Endothelial cell of umbilical vein (primary cell): ENCODE measurements at regions not wholly inside any gene's neighbourhood (a gene's known extent, or its start where the extent isn't known, plus 50 kb on each side); places are given as distances from the start of the nearest gene placed in this dataset.

ENCODE experiments used
- CTCF ChIP-seq, 2 donors: IDR thresholded peaks; 1 replicate in 1 of 2; 2 replicates in 1 of 2; pipeline ENCODE4 v1.5.1; 2011; ENCODE audit warnings: low read length in 2 of 2, mild to moderate bottlenecking in 2 of 2, moderate library complexity in 2 of 2, control low read depth in 1 of 2, inconsistent platforms in 1 of 2, low read depth in 1 of 2; ENCODE audit not compliant: insufficient read depth in 1 of 2; ENCODE audit errors: extremely low read depth in 1 of 2
- EZH2 ChIP-seq: IDR thresholded peaks from 2 replicates; pipeline ENCODE4 v1.6.1; 2012; ENCODE audit warnings: borderline replicate concordance, low read depth, mild to moderate bottlenecking, moderate library complexity, low read length, inconsistent platforms; ENCODE audit not compliant: severe bottlenecking
- GATA2 ChIP-seq: IDR thresholded peaks from 2 replicates; pipeline ENCODE4 v1.7.0; 2011; ENCODE audit warnings: low read depth, mild to moderate bottlenecking, moderate library complexity, mixed read lengths, low read length; ENCODE audit not compliant: insufficient read length, insufficient read depth
- POLR2A ChIP-seq: IDR thresholded peaks from 2 replicates; pipeline ENCODE4 v1.6.1; 2012; ENCODE audit warnings: low read depth, mild to moderate bottlenecking, control low read depth, low read length
- POLR2AphosphoS5 ChIP-seq: IDR thresholded peaks from 2 replicates; pipeline ENCODE4 v1.6.1; 2012; ENCODE audit warnings: low read depth, mild to moderate bottlenecking, control low read depth, low read length, moderate library complexity; ENCODE audit not compliant: insufficient read depth

GRCh38 chr2:62329797-62330196, 133.9 kb downstream of the B3GNT2 start:
- TF ChIP-seq CTCF (IDR thresholded peaks at IDR 0.05; ENCODE audit: extremely low read depth in 1 of 2, insufficient read depth in 1 of 2, low read depth in 1 of 2, low read length in 2 of 2), result no peak
- TF ChIP-seq GATA2, result no peak
- no peak for TF ChIP-seq POLR2AphosphoS5
- no peak for TF ChIP-seq EZH2
- no peak for TF ChIP-seq POLR2A
